ENCODE measurements at regions not wholly inside any gene's neighbourhood (a gene's known extent, or its start where the extent isn't known, plus 50 kb on each side); places are given as distances from the start of the nearest gene placed in this dataset.

- TF ChIP-seq POLR2A (IDR thresholded peaks at IDR 0.05) (no peak), CTCF (IDR thresholded peaks at IDR 0.05) (no peak)
Measured at GRCh38 chr5:136793300-136793699, 428.0 kb upstream of the TRPC7 start.
